ENCODE measurements at regions not wholly inside any gene's neighbourhood (a gene's known extent, or its start where the extent isn't known, plus 50 kb on each side); places are given as distances from the start of the nearest gene placed in this dataset.

- no peak for DNase-seq
- H3K27me3 ChIP-seq, result no peaks in the 10 kb centered on the region
- no peaks in the 10 kb centered on the region for H3K36me3 ChIP-seq
- H3K9me3 ChIP-seq, result no peaks in the 10 kb centered on the region
- H3K4me3 ChIP-seq, result no peak overlapping the region
These were observed 404.4 kb upstream of the MGAT4C start for GRCh38 chr12:86660488-86661147.

- no peaks in the 10 kb centered on the region for H3K36me3 ChIP-seq
- no peaks in the 10 kb centered on the region for H3K9me3 ChIP-seq
- H3K27me3 ChIP-seq, result no peaks in the 10 kb centered on the region
- no peak for DNase-seq
- H3K4me3 ChIP-seq, result no peak overlapping the region
These were observed 403.8 kb upstream of the MGAT4C start for GRCh38 chr12:86659985-86660384.

GRCh38 chr12:86658303-86658702 is 402.1 kb upstream of the MGAT4C start:
- no peaks in the 10 kb centered on the region for H3K9me3 ChIP-seq
- H3K36me3 ChIP-seq, result no peaks in the 10 kb centered on the region
- no peaks in the 10 kb centered on the region for H3K27me3 ChIP-seq

GRCh38 chr12:86647800-86648199 is 391.6 kb upstream of the MGAT4C start:
- H3K4me3 ChIP-seq, result no peak overlapping the region
- no peak for DNase-seq
- H3K9me3 ChIP-seq, result no peaks in the 10 kb centered on the region
- no peaks in the 10 kb centered on the region for H3K27me3 ChIP-seq
- no peaks in the 10 kb centered on the region for H3K36me3 ChIP-seq

More at GRCh38 chr12:86658303-86658702, 402.1 kb upstream of the MGAT4C start:
- H3K4me3 ChIP-seq, result no peak overlapping the region
- no peak for DNase-seq

GRCh38 chr12:86634456-86635410 is 378.5 kb upstream of the MGAT4C start:
- Histone ChIP-seq H3K27me3 (no peaks in the 10 kb centered on the region), H3K9me3 (peaks cover 2% of the 10 kb centered on the region), H3K4me3 (no peak overlapping the region), H3K36me3 (no peaks in the 10 kb centered on the region)
- no peak for DNase-seq

GRCh38 chr12:86627001-86627400 is 370.8 kb upstream of the MGAT4C start:
- H3K4me3 ChIP-seq, result no peak overlapping the region
- H3K27me3 ChIP-seq, result no peaks in the 10 kb centered on the region
- no peaks in the 10 kb centered on the region for H3K36me3 ChIP-seq
- no peak for DNase-seq
- peaks cover 36% of the 10 kb centered on the region for H3K9me3 ChIP-seq

GRCh38 chr12:86623267-86623666 is 367.1 kb upstream of the MGAT4C start:
- no peak overlapping the region for H3K4me3 ChIP-seq
- DNase-seq, result no peak
- H3K9me3 ChIP-seq, result peaks cover 36% of the 10 kb centered on the region
- no peaks in the 10 kb centered on the region for H3K27me3 ChIP-seq
- no peaks in the 10 kb centered on the region for H3K36me3 ChIP-seq

- H3K9me3 ChIP-seq, result peaks cover 36% of the 10 kb centered on the region
- H3K4me3 ChIP-seq, result no peak overlapping the region
- no peaks in the 10 kb centered on the region for H3K27me3 ChIP-seq
- H3K36me3 ChIP-seq, result no peaks in the 10 kb centered on the region
- no peak for DNase-seq
These were observed 365.8 kb upstream of the MGAT4C start for GRCh38 chr12:86621957-86622356.

GRCh38 chr12:86613311-86613710 is 357.1 kb upstream of the MGAT4C start:
- no peak for DNase-seq
- H3K36me3 ChIP-seq, result no peaks in the 10 kb centered on the region

GRCh38 chr12:86608638-86609037 is 352.4 kb upstream of the MGAT4C start:
- H3K27me3 ChIP-seq, result no peaks in the 10 kb centered on the region
- H3K36me3 ChIP-seq, result no peaks in the 10 kb centered on the region
- H3K9me3 ChIP-seq, result no peaks in the 10 kb centered on the region
- no peak for DNase-seq
- H3K4me3 ChIP-seq, result no peak overlapping the region

More at GRCh38 chr12:86613311-86613710, 357.1 kb upstream of the MGAT4C start:
- H3K4me3 ChIP-seq, result no peak overlapping the region
- H3K9me3 ChIP-seq, result no peaks in the 10 kb centered on the region
- H3K27me3 ChIP-seq, result no peaks in the 10 kb centered on the region

- Histone ChIP-seq H3K36me3 (no peaks in the 10 kb centered on the region), H3K9me3 (no peaks in the 10 kb centered on the region), H3K4me3 (no peak overlapping the region), H3K27me3 (no peaks in the 10 kb centered on the region)
- DNase-seq, result no peak
These were observed 345.5 kb upstream of the MGAT4C start for GRCh38 chr12:86601550-86602308.

- H3K4me3 ChIP-seq, result no peak overlapping the region
- DNase-seq, result no peak
- no peaks in the 10 kb centered on the region for H3K9me3 ChIP-seq
- H3K27me3 ChIP-seq, result no peaks in the 10 kb centered on the region
- no peaks in the 10 kb centered on the region for H3K36me3 ChIP-seq
These were observed 344.6 kb upstream of the MGAT4C start for GRCh38 chr12:86600664-86601231.

GRCh38 chr12:86597431-86597830 is 341.2 kb upstream of the MGAT4C start:
- Histone ChIP-seq H3K27me3 (no peaks in the 10 kb centered on the region), H3K4me3 (no peak overlapping the region), H3K36me3 (no peaks in the 10 kb centered on the region), H3K9me3 (no peaks in the 10 kb centered on the region)
- DNase-seq, result no peak

GRCh38 chr12:86590296-86590695 is 334.1 kb upstream of the MGAT4C start:
- no peak for DNase-seq
- Histone ChIP-seq H3K36me3 (no peaks in the 10 kb centered on the region), H3K4me3 (no peak overlapping the region), H3K27me3 (no peaks in the 10 kb centered on the region), H3K9me3 (no peaks in the 10 kb centered on the region)

GRCh38 chr12:86574143-86574542 is 318.0 kb upstream of the MGAT4C start:
- Histone ChIP-seq H3K4me3 (no peak overlapping the region), H3K9me3 (no peaks in the 10 kb centered on the region), H3K36me3 (no peaks in the 10 kb centered on the region), H3K27me3 (no peaks in the 10 kb centered on the region)
- DNase-seq, result no peak

GRCh38 chr12:86572455-86572854 is 316.3 kb upstream of the MGAT4C start:
- H3K36me3 ChIP-seq, result no peaks in the 10 kb centered on the region
- no peaks in the 10 kb centered on the region for H3K27me3 ChIP-seq
- no peak overlapping the region for H3K4me3 ChIP-seq
- no peak for DNase-seq
- no peaks in the 10 kb centered on the region; the same call in 1 of the 2 replicates for H3K9me3 ChIP-seq

- H3K36me3 ChIP-seq, result no peaks in the 10 kb centered on the region
- DNase-seq, result no peak
- H3K4me3 ChIP-seq, result no peak overlapping the region
- peaks cover 4% of the 10 kb centered on the region for H3K9me3 ChIP-seq
- no peaks in the 10 kb centered on the region for H3K27me3 ChIP-seq
These were observed 308.8 kb upstream of the MGAT4C start for GRCh38 chr12:86565038-86565437.

All from MG63 (cell line).